ENCODE measurements at regions not wholly inside any gene's neighbourhood (a gene's known extent, or its start where the extent isn't known, plus 50 kb on each side); places are given as distances from the start of the nearest gene placed in this dataset.

GRCh38 chr11:22461626-22462025, 123.4 kb downstream of the SLC17A6 start:
- TF ChIP-seq CTCF (IDR thresholded peaks at IDR 0.05 in 4 of 5, conservative IDR thresholded peaks at IDR 0.05 in 1 of 5) (no peak), POLR2A (IDR thresholded peaks at IDR 0.05) (no peak)

Data from gastrocnemius medialis (tissue), 4 donors.